Pancreas (tissue), 10 donors: ENCODE measurements at regions not wholly inside any gene's neighbourhood (a gene's known extent, or its start where the extent isn't known, plus 50 kb on each side); places are given as distances from the start of the nearest gene placed in this dataset.

Experiments used
- ATAC-seq, 4 donors: fragments of 200-7000 bp; cut with Tn5 transposase; one replicate each; pipeline versions ENCODE4 v1.8.0 to v1.9.1; 2020; ENCODE audit warnings: mild to moderate bottlenecking in 4 of 4, moderate library complexity in 4 of 4
- DNase-seq, 6 donors: peaks; one replicate each; pipeline ENCODE4 v3.0.0-alpha.2; 2020
- FAIRE-seq: peaks from 2 replicates; lab custom pipeline; 2012; peaks lifted over from hg19 to GRCh38; lab: Jason Lieb, UNC
- H3K27ac ChIP-seq, 4 donors: fragments of 200-600 bp; sonication (generic); 1 replicate in 3 of 4; 2 replicates in 1 of 4; pipeline versions ENCODE4 v1.5.0 to v1.8.0; 2020
- H3K27me3 ChIP-seq, 4 donors: fragments of 200-600 bp; one replicate each; pipeline ENCODE4 v1.8.0; 2021
- H3K36me3 ChIP-seq, 3 donors: fragments of 200-600 bp; sonication (generic) in 1 of 3; one replicate each; pipeline versions ENCODE4 v1.5.0 to v1.8.0; 2020 to 2021
- H3K4me1 ChIP-seq, 3 donors: fragments of 200-600 bp; one replicate each; pipeline ENCODE4 v1.8.0; 2021
- H3K4me3 ChIP-seq, 4 donors: fragments of 200-600 bp; sonication (generic) in 2 of 4; one replicate each; pipeline versions ENCODE4 v1.5.0 to v1.8.0; 2020 to 2021
- H3K9me3 ChIP-seq, 4 donors: fragments of 200-600 bp; one replicate each; pipeline ENCODE4 v1.8.0; 2021
- CTCF ChIP-seq, 4 donors: fragments of 200-600 bp; sonication (generic) in 3 of 4; IDR thresholded peaks; one replicate each; pipeline versions ENCODE4 v1.5.0 to v1.8.0; 2021; ENCODE audit warnings: antibody characterized with exemption in 4 of 4
- WGBS, 2 donors: extraction: QIAGEN DNeasy Blood & Tissue Kit; methylation state at CpG; one replicate each; pipeline ENCODE4 v1.1.7; 2013; 5-methylcytosine and 5-hydroxymethylcytosine counted together
- intact Hi-C, 3 donors: fragments of 100-400 bp; cut with DNase I; formaldehyde crosslinking; loops; one replicate each; pipeline versions ENCODE4 v1.11.1 to v1.14.2; 2022
- donor health status: healthy with polysubstance abuse.
- donor health status: DM: no; HTN: no; CAD: no; lungs with moderate emphysema.
- donor health status: DM: no; HTN: no; CAD: no.
- donor health status: control.
- donor health status: control.
- donor health status: Bipolar disorder and iron deficiency.
- donor health status: DM: yes; HTN: yes; CAD: no.
- donor health status: DM: no; HTN: no; CAD: no.
- donor health status: DM: no; HTN: no; CAD: no.
- donor health status: DM: yes; HTN: yes; CAD: no.

GRCh38 chr2:196390243-196391148 lies 219.1 kb upstream of the STK17B start:
- H3K36me3 ChIP-seq = no peaks in the 10 kb centered on the region
- DNase-seq (no peak), FAIRE-seq (no peak), ATAC-seq (no peak)
- H3K4me1 ChIP-seq = no peaks in the 10 kb centered on the region
- 72 to 76% methylated on average over 6 of the region's 6 CpGs for WGBS, 2 donors
- TF ChIP-seq CTCF (IDR thresholded peaks at IDR 0.05) = no peak
- no peaks in the 10 kb centered on the region for H3K9me3 ChIP-seq
- intact Hi-C loops = no loop called here
- no peak overlapping the region for H3K27ac ChIP-seq
- no peak overlapping the region for H3K4me3 ChIP-seq
- H3K27me3 ChIP-seq = no peaks in the 10 kb centered on the region

GRCh38 chr2:196391149-196391479 lies 219.7 kb upstream of the STK17B start:
- Histone ChIP-seq H3K27me3 (no peaks in the 10 kb centered on the region), H3K4me1 (no peaks in the 10 kb centered on the region), H3K27ac (no peak overlapping the region), H3K4me3 (no peak overlapping the region), H3K36me3 (no peaks in the 10 kb centered on the region), H3K9me3 (no peaks in the 10 kb centered on the region)
- intact Hi-C loops = no loop called here
- 86 to 100% methylated on average over 1 of the region's 1 CpG for WGBS, 2 donors
- no peak for DNase-seq
- ATAC-seq = no peak
- TF ChIP-seq CTCF (IDR thresholded peaks at IDR 0.05) = no peak
- FAIRE-seq = no peak

- H3K27me3 ChIP-seq = no peaks in the 10 kb centered on the region
- H3K27ac ChIP-seq = no peak overlapping the region
- no peaks in the 10 kb centered on the region for H3K9me3 ChIP-seq
- no peak overlapping the region for H3K4me3 ChIP-seq
- intact Hi-C loops = no loop called here
- FAIRE-seq (no peak), ATAC-seq (no peak), DNase-seq (no peak)
- TF ChIP-seq CTCF (IDR thresholded peaks at IDR 0.05) = no peak
- H3K4me1 ChIP-seq = peaks cover 0 to 9% (median 0%) of the 10 kb centered on the region in 3 donors
- 84 to 91% methylated on average over 1 of the region's 1 CpG for WGBS, 2 donors
- no peaks in the 10 kb centered on the region for H3K36me3 ChIP-seq
Observed at GRCh38 chr2:196399096-196399495, 227.7 kb upstream of the STK17B start.

- H3K9me3 ChIP-seq = no peaks in the 10 kb centered on the region
- no peaks in the 10 kb centered on the region for H3K36me3 ChIP-seq
- WGBS, 2 donors = 39 to 46% methylated on average over 5 of the region's 5 CpGs
- no peak overlapping the region for H3K4me3 ChIP-seq
- H3K27me3 ChIP-seq = no peaks in the 10 kb centered on the region
- ATAC-seq = peak in 2 of 4 donors; percentile 29 to 46
- intact Hi-C loops = no loop called here
- no peak for TF ChIP-seq CTCF (IDR thresholded peaks at IDR 0.05)
- peaks cover 0 to 9% (median 0%) of the 10 kb centered on the region in 3 donors for H3K4me1 ChIP-seq
- no peak overlapping the region for H3K27ac ChIP-seq
- no peak for FAIRE-seq
- DNase-seq = no peak
Observed at GRCh38 chr2:196399722-196400691, 228.6 kb upstream of the STK17B start.
